CD14-positive monocyte (primary cell): ENCODE measurements at regions not wholly inside any gene's neighbourhood (a gene's known extent, or its start where the extent isn't known, plus 50 kb on each side); places are given as distances from the start of the nearest gene placed in this dataset.
A peak's percentile ranks its signal among the peaks of the same experiment; 100 is the strongest.

ENCODE experiments used
- DNase-seq, 3 donors: peaks; one replicate each; pipeline ENCODE4 v3.0.0-alpha.2; 2011 to 2022
- H2AFZ ChIP-seq: 2 replicates; pipeline ENCODE4 v1.6.0; 2012; ENCODE audit warnings: mild to moderate bottlenecking, low read depth, low read length, inconsistent platforms; ENCODE audit not compliant: insufficient read depth, poor library complexity, severe bottlenecking
- H3K27ac ChIP-seq, 2 donors: 1 replicate in 1 of 2; 2 replicates in 1 of 2; pipeline ENCODE4 v1.5.1; 2012 to 2013; ENCODE audit warnings: low read length in 2 of 2, control low read depth in 1 of 2, inconsistent platforms in 1 of 2, low read depth in 1 of 2, mild to moderate bottlenecking in 1 of 2
- H3K27me3 ChIP-seq, 2 donors: one replicate each; pipeline versions ENCODE4 v1.6.0 to v1.6.1; 2011 to 2013; ENCODE audit warnings: low read length in 2 of 2; ENCODE audit not compliant: control insufficient read depth in 2 of 2, insufficient read depth in 2 of 2
- H3K36me3 ChIP-seq, 2 donors: replicated peaks in 1 of 2; 1 replicate in 1 of 2; 2 replicates in 1 of 2; pipeline versions ENCODE4 v1.5.1 to v1.6.1; 2012 to 2013; ENCODE audit warnings: low read length in 2 of 2, control low read depth in 1 of 2, inconsistent platforms in 1 of 2, mild to moderate bottlenecking in 1 of 2; ENCODE audit not compliant: insufficient read depth in 2 of 2, control insufficient read depth in 1 of 2
- H3K4me1 ChIP-seq, 2 donors: 1 replicate in 1 of 2; 2 replicates in 1 of 2; pipeline versions ENCODE4 v1.5.1 to v1.6.1; 2012 to 2013; ENCODE audit warnings: low read length in 2 of 2, control low read depth in 1 of 2, inconsistent platforms in 1 of 2, mild to moderate bottlenecking in 1 of 2, moderate library complexity in 1 of 2; ENCODE audit not compliant: insufficient read depth in 2 of 2, control insufficient read depth in 1 of 2
- H3K4me2 ChIP-seq: replicated peaks from 2 replicates; pipeline ENCODE3; 2012; ENCODE audit warnings: low read length, moderate library complexity, mild to moderate bottlenecking; ENCODE audit not compliant: poor library complexity, severe bottlenecking; ENCODE audit errors: extremely low read depth
- H3K4me3 ChIP-seq, 3 experiments: fragments of 200-600 bp in 1 of 3; sonication (generic) in 1 of 3; replicated peaks in 1 of 3; 1 replicate in 2 of 3; 2 replicates in 1 of 3; pipeline ENCODE4 v1.5.1; 2011 to 2013; ENCODE audit warnings: low read length in 3 of 3, mild to moderate bottlenecking in 3 of 3, control low read depth in 2 of 3, low read depth in 2 of 3, inconsistent platforms in 1 of 3, moderate library complexity in 1 of 3
- H3K79me2 ChIP-seq: 2 replicates; pipeline ENCODE4 v1.6.0; 2012; ENCODE audit warnings: mild to moderate bottlenecking, control low read depth, inconsistent platforms, low read length, moderate library complexity; ENCODE audit not compliant: insufficient read depth
- H3K9ac ChIP-seq: 2 replicates; pipeline ENCODE4 v1.6.0; 2017; ENCODE audit warnings: low read length, mild to moderate bottlenecking; ENCODE audit not compliant: insufficient read depth, poor library complexity, severe bottlenecking
- H3K9me3 ChIP-seq, 2 donors: replicated peaks in 1 of 2; 1 replicate in 1 of 2; 2 replicates in 1 of 2; pipeline versions ENCODE4 v1.5.1 to v1.6.1; 2012 to 2013; ENCODE audit warnings: low read length in 2 of 2, control low read depth in 1 of 2; ENCODE audit not compliant: control insufficient read depth in 1 of 2, insufficient read depth in 1 of 2
- H4K20me1 ChIP-seq: 2 replicates; pipeline ENCODE4 v1.6.0; 2012; ENCODE audit warnings: mild to moderate bottlenecking, low read length, control low read depth, moderate library complexity; ENCODE audit not compliant: insufficient read depth
- H3K27ac Mint-ChIP-seq, 7 donors: one replicate each; pipeline ENCODE4 v1.8.0; 2020; ENCODE audit warnings: mild to moderate bottlenecking in 7 of 7, mixed read lengths in 7 of 7, moderate library complexity in 6 of 7, inconsistent platforms in 2 of 7
- H3K27me3 Mint-ChIP-seq, 3 donors: one replicate each; pipeline ENCODE4 v1.8.0; 2021 to 2022; ENCODE audit warnings: low read depth in 3 of 3, mild to moderate bottlenecking in 3 of 3, mixed read lengths in 3 of 3, moderate library complexity in 3 of 3, inconsistent platforms in 1 of 3
- H3K36me3 Mint-ChIP-seq, 2 donors: one replicate each; pipeline ENCODE4 v1.8.0; 2020; ENCODE audit warnings: mixed read lengths in 2 of 2, inconsistent platforms in 1 of 2, mild to moderate bottlenecking in 1 of 2
- H3K4me1 Mint-ChIP-seq: one replicate; pipeline ENCODE4 v1.8.0; 2020; ENCODE audit warnings: mild to moderate bottlenecking, mixed read lengths
- H3K4me3 Mint-ChIP-seq, 2 donors: one replicate each; pipeline ENCODE4 v1.8.0; 2020; ENCODE audit warnings: mild to moderate bottlenecking in 2 of 2, mixed read lengths in 2 of 2, moderate library complexity in 1 of 2
- H3K9me3 Mint-ChIP-seq, 7 donors: one replicate each; pipeline ENCODE4 v1.8.0; 2020 to 2022; ENCODE audit warnings: mixed read lengths in 7 of 7, mild to moderate bottlenecking in 6 of 7, moderate library complexity in 6 of 7, inconsistent platforms in 2 of 7
- WGBS: methylation state at CpG from one replicate; pipeline ENCODE4 v1.1.5; 2013; ENCODE audit warnings: missing lambda C conversion rate; ENCODE audit not compliant: insufficient coverage; 5-methylcytosine and 5-hydroxymethylcytosine counted together
- intact Hi-C, 2 donors: fragments of 100-400 bp; cut with micrococcal nuclease; formaldehyde crosslinking; loops; one replicate each; pipeline versions ENCODE4 v1.15.0 to v1.15.1; 2023
- TF ChIP-seq, protein P1 (sequence below): fragments of 200-600 bp; IDR thresholded peaks from one replicate; pipeline ENCODE4 v1.8.0; 2022; ENCODE audit warnings: antibody characterized with exemption, mild to moderate bottlenecking

DNA sequence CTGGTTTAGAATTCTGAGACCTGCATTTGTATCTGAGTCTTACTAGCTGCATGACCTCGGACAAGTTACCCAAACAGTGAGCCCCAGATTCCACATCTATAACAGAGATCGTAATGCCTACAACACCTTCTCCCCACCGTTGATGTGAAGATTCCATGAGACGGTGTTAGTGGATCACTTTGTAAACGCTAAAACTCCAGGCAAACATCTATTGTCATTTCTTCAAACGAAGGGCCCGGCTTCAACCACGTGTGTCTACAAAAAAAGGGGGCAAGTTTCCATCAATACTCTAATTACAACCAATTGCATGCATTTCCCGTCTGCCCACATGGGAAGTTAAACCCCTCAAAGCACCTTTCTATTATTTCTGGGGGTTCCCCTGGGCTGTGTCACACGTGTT is 99.1 kb upstream of the ENPP6 start:
- Histone ChIP-seq H3K27me3 (no peaks in the 10 kb centered on the region), H3K79me2 (no peaks in the 10 kb centered on the region), H2AFZ (no peak overlapping the region), H3K36me3 (no peaks in the 10 kb centered on the region), H4K20me1 (no peaks in the 10 kb centered on the region), H3K9me3 (peaks cover 0 to 3% of the 10 kb centered on the region in 2 donors), H3K9ac (no peak overlapping the region), H3K4me1 (peaks cover 30% of the 10 kb centered on the region in 2 donors), H3K4me3 (no peak overlapping the region), H3K27ac (peak overlapping the region in 1 of 2 donors; percentile 87), H3K4me2 (no peak overlapping the region)
- H3K27ac Mint-ChIP-seq = peak overlapping the region in 3 of 7 donors; percentile 19 to 83 (median 82)
- H3K4me1 Mint-ChIP-seq = peaks cover 33% of the 10 kb centered on the region
- peaks cover 0 to 2% (median 0%) of the 10 kb centered on the region in 3 donors for H3K27me3 Mint-ChIP-seq
- intact Hi-C loops = no loop called here
- no peak overlapping the region for H3K4me3 Mint-ChIP-seq
- peaks cover 0 to 11% (median 0%) of the 10 kb centered on the region in 7 donors for H3K9me3 Mint-ChIP-seq
- 99% methylated on average over 10 of the region's 10 CpGs for WGBS
- DNase-seq = no peak
- TF ChIP-seq, protein P1, sequence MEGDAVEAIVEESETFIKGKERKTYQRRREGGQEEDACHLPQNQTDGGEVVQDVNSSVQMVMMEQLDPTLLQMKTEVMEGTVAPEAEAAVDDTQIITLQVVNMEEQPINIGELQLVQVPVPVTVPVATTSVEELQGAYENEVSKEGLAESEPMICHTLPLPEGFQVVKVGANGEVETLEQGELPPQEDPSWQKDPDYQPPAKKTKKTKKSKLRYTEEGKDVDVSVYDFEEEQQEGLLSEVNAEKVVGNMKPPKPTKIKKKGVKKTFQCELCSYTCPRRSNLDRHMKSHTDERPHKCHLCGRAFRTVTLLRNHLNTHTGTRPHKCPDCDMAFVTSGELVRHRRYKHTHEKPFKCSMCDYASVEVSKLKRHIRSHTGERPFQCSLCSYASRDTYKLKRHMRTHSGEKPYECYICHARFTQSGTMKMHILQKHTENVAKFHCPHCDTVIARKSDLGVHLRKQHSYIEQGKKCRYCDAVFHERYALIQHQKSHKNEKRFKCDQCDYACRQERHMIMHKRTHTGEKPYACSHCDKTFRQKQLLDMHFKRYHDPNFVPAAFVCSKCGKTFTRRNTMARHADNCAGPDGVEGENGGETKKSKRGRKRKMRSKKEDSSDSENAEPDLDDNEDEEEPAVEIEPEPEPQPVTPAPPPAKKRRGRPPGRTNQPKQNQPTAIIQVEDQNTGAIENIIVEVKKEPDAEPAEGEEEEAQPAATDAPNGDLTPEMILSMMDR = no peak
- H3K36me3 Mint-ChIP-seq = no peaks in the 10 kb centered on the region

DNA sequence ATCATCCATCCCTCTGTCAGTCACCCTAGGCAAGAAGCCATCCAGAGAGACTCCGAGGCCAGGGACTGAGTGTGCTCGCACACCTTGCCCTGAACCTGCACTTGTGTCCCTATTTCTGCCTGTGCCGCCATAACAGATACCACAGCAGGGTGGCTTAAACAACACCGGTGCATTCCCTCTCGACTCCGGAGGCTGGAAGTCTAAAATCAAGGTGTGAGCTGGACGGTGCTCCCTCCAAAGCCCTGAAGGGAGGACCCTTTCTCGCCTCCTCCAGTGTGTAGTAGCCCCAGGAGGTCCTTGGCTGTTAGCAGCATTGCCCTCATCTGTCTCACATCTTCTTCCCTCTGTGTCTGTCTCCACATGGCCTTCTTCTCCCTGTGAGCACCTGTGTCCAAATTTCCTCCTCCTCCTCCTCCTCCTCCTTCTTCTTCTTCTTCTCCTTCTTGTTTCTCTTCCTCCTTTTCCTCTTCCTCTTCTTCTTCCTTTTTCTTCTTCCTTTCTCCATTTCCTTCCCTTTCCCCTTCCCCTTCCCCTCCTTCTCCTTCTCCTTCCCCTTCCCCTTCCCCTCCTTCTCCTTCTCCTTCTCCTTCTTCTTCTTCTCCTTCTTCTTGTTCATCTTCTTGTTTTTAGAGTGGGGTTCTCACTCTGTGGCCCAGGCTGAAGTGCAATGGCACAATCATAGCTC is 98.1 kb upstream of the ENPP6 start:
- WGBS = 98% methylated on average over 8 of the region's 8 CpGs
- H3K27me3 Mint-ChIP-seq = peaks cover 0 to 4% (median 0%) of the 10 kb centered on the region in 3 donors
- Histone ChIP-seq H3K4me1 (peaks cover 39% of the 10 kb centered on the region in 2 donors), H3K9me3 (peaks cover 0 to 3% of the 10 kb centered on the region in 2 donors), H3K27me3 (no peaks in the 10 kb centered on the region), H3K9ac (no peak overlapping the region), H3K36me3 (no peaks in the 10 kb centered on the region), H3K79me2 (no peaks in the 10 kb centered on the region), H2AFZ (no peak overlapping the region), H3K4me3 (no peak overlapping the region), H4K20me1 (no peaks in the 10 kb centered on the region), H3K4me2 (no peak overlapping the region), H3K27ac (peak overlapping the region; percentile 67 to 87)
- peaks cover 43% of the 10 kb centered on the region for H3K4me1 Mint-ChIP-seq
- peak in 2 of 3 donors; percentile 28 to 62 for DNase-seq
- TF ChIP-seq, protein P1 = no peak
- intact Hi-C loops = no loop called here
- peak overlapping the region; percentile 78 to 96 (median 83) for H3K27ac Mint-ChIP-seq
- no peak overlapping the region for H3K4me3 Mint-ChIP-seq
- peaks cover 0 to 11% (median 0%) of the 10 kb centered on the region in 7 donors for H3K9me3 Mint-ChIP-seq
- no peaks in the 10 kb centered on the region for H3K36me3 Mint-ChIP-seq
